AG09319 (cell line): ENCODE measurements at regions not wholly inside any gene's neighbourhood (a gene's known extent, or its start where the extent isn't known, plus 50 kb on each side); places are given as distances from the start of the nearest gene placed in this dataset.

ENCODE experiments used
- DNase-seq: peaks from one replicate; pipeline ENCODE4 v3.0.0-alpha.2; 2010; ENCODE audit warnings: low read depth; ENCODE audit errors: extremely low read depth
- CTCF ChIP-seq: IDR thresholded peaks from 2 replicates; pipeline ENCODE4 v1.5.1; 2011; ENCODE audit warnings: low read depth, mild to moderate bottlenecking, inconsistent platforms, low read length, moderate library complexity

DNA sequence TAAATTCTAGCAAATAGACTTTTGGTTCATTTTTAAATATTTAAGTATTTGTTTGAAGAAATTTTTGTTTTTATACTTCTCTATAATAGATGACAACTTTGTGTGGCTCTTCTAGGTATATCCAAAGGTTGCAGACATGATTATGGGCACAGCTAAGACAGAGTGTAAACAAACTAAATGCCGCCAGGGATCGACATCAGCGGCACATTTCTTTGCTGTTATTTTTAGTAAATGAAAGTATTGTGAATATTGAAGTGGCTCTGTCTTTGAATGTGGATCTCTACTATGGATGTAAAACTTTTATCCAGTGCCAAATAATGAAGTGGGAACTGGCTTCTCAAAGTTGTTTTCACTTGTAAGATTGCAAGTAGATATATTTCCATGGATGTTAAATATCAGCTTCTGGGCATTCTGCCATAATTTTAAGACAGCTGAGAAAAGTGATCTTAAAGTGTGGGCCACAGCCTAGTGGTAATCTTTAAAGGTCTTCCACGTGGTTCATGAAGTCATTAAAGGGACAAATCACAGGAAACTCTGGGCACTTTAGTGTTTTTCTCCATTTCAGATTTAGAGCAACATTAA, 589.9 kb downstream of the ZNF608 start:
- DNase-seq, result no peak
- TF ChIP-seq CTCF, result no peak

GRCh38 chr5:124154714-124155113, 591.7 kb downstream of the ZNF608 start:
- TF ChIP-seq CTCF, result no peak
- no peak for DNase-seq

GRCh38 chr5:124153588-124153987, 592.9 kb downstream of the ZNF608 start:
- no peak for TF ChIP-seq CTCF
- no peak for DNase-seq

DNA sequence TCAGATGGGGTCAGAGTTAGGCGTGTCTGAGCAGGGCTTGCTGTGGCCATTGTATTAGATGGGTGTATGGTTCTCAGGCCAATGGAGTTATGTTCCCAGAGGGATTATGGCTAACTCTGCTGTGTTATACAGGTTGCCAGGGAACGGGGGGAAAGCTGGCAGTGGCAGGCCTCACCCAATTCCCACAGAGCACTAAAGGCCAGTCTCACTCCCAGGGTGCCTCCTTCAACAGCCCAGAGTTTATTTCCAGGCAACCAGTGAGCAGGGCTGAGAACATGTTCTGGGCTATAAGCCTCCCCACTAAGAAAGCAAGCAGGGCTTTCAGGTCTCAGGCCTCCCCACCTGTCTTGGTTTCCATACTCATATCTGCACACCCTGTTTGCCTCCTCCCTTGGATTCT, 597.9 kb downstream of the ZNF608 start:
- no peak for DNase-seq
- no peak for TF ChIP-seq CTCF

- DNase-seq, result no peak
- TF ChIP-seq CTCF, result no peak
Measured at GRCh38 chr5:124140060-124140459, 606.4 kb downstream of the ZNF608 start.

GRCh38 chr5:124139477-124139876, 607.0 kb downstream of the ZNF608 start:
- TF ChIP-seq CTCF, result no peak
- DNase-seq, result no peak

- TF ChIP-seq CTCF, result no peak
- DNase-seq, result no peak
Measured at GRCh38 chr5:124136609-124137008, 609.8 kb downstream of the ZNF608 start.
